ENCODE measurements at regions not wholly inside any gene's neighbourhood (a gene's known extent, or its start where the extent isn't known, plus 50 kb on each side); places are given as distances from the start of the nearest gene placed in this dataset.

DNA sequence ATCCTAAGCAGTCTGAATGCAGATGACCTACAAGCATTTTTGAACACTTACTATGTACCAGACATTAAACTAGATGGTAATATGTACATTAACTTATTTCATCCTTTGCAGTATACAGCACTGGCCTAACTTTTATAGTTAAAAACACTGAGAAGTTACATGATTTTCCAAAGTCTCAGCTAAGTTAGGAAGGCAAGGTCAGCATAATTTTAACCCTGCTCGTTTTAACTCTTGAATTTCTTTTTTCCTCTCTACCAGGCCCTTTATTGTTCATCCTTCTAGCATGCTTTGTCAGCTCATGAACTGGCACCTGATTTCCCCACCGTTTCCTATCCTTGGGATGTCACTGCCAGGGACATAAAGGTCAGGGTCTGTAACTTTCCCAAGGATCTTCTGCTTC lies 76.9 kb upstream of the ZC3H11B start:
- H3K27ac ChIP-seq, result no peak overlapping the region

DNA sequence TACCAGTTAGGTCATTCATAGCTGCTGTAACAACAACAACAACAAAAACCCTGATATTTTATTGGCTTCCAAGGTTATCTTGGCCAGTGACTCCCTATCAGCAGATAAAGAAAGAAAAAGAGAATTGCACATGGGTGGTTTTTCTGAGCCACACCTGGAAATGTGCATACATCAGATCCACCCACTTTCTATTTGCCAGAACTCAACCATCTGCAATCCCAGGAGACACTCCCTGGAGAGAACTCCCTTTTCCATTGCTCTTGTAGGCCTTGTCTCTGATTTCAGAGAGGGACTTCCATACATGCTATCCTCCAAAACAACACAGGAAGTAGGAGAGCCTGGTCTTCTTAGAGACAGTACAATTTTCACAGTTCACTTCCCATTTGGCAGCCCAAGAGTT lies 74.9 kb upstream of the ZC3H11B start:
- Histone ChIP-seq H3K4me3 (no peak overlapping the region), H3K27ac (no peak overlapping the region)

More for the DNA sequence above, 76.9 kb upstream of the ZC3H11B start:
- no peak overlapping the region for H3K4me3 ChIP-seq

- Histone ChIP-seq H3K4me3 (no peak overlapping the region), H3K27ac (no peak overlapping the region)
Observed at GRCh38 chr1:219686171-219686570, 73.3 kb upstream of the ZC3H11B start.

DNA sequence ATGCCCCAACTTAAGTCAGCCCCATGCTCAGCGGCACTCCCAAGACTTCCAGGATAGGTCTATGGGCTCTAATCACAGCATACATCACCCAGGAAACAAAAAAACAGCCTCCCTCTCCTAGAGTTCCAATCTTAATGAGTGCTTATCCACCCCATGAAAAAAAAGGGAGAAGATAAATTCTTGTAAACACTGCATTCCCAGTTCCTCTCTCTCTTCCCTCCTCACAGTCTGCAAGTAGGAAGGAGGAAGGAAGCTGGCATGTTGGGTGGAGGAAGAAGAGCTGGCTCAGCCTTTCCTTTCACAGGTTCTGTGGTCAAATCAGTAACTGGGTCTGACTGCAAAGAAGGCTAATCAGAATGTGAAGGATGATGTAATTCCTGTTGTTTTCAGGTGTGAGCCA lies 69.9 kb upstream of the ZC3H11B start:
- Histone ChIP-seq H3K4me3 (no peak overlapping the region), H3K27ac (no peak overlapping the region)

DNA sequence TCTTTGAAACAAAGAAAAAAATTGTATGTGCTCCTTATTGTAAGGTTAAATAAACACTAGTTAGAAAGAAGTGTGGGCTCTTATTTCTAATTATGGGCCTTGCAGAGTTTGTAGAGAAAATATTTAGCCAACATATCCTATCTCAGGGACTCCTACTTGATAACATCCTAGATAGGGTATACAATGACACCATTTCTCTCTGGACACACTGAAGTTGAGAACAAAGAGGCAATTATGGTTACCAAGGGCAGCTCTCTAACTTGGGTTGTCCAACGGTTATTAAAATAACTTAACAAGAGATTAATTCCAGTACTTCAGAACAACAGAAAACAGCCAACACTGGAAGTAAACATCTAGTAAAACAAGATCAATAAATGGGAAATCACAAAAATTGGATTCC lies 69.0 kb upstream of the ZC3H11B start:
- Histone ChIP-seq H3K4me3 (no peak overlapping the region), H3K27ac (no peak overlapping the region)

DNA sequence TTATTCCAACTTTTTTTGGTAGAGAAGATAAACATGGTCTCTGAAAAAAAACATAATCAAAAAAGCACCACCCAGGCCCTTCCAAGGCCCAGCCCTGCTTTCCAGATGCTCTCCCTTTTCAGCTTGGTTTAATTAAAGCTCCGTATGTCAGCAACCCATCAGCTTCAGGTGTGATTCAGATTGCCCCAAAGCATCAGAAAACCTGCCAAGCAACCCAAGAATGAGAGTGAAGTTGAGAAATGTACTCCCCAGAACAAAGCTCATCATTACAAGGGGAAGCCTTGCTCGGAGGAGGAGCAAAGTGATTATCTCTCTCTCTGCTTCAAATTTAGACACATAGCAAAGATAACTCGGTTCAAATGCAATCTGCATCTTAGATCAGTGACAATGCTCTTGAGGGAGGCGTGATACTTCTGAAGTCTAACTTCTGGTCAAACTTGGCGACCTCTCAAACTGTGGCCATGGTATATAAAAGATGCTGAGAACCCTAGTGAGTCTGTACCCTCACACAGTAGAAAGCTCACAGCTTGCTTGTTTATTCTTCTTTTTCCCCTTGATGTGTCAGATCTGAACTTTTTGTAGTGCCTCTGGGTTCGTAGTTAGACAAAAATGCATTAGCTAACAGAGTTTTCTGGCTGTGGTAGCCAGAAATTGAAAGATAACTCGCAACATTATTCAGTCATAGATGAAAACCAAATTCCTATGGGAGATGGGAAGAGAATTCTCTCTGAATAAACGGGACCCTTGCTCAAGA lies 63.3 kb upstream of the ZC3H11B start:
- H3K27ac ChIP-seq, result peak overlapping the region in 1 of 21 experiments; percentile 29
- H3K4me3 ChIP-seq, result no peak overlapping the region

- Histone ChIP-seq H3K27ac (no peak overlapping the region), H3K4me3 (no peak overlapping the region)
Observed at GRCh38 chr1:219670426-219671149, 57.7 kb upstream of the ZC3H11B start.

GRCh38 chr1:219669556-219669955 lies 56.7 kb upstream of the ZC3H11B start:
- no peak overlapping the region for H3K27ac ChIP-seq
- H3K4me3 ChIP-seq, result no peak overlapping the region

- Histone ChIP-seq H3K4me3 (no peak overlapping the region), H3K27ac (no peak overlapping the region)
Observed at GRCh38 chr1:219669042-219669441, 56.1 kb upstream of the ZC3H11B start.

GRCh38 chr1:219668446-219668845 lies 55.5 kb upstream of the ZC3H11B start:
- no peak overlapping the region for H3K4me3 ChIP-seq
- H3K27ac ChIP-seq, result no peak overlapping the region

DNA sequence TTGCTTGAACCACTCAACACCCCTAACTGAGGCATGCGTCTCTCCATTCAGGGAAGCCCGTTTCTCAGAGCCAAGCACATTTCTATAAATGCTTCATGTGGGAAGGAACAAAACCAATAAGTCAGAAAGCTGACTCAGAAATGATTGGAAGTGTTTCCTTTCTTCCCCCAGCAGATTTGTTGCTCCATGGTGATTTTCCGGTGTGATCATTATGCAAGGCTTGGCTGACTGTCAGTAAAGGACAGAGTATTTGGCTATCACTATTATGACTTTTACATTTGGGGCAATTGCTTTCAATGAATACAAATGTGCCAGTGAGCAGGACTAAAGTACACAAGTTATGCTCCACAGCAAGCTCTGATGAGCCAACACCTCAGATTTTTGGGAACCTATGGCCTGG lies 53.3 kb upstream of the ZC3H11B start:
- H3K4me3 ChIP-seq, result no peak overlapping the region
- no peak overlapping the region for H3K27ac ChIP-seq

GRCh38 chr1:219665089-219665488 lies 52.2 kb upstream of the ZC3H11B start:
- H3K4me3 ChIP-seq, result no peak overlapping the region
- no peak overlapping the region for H3K27ac ChIP-seq

DNA sequence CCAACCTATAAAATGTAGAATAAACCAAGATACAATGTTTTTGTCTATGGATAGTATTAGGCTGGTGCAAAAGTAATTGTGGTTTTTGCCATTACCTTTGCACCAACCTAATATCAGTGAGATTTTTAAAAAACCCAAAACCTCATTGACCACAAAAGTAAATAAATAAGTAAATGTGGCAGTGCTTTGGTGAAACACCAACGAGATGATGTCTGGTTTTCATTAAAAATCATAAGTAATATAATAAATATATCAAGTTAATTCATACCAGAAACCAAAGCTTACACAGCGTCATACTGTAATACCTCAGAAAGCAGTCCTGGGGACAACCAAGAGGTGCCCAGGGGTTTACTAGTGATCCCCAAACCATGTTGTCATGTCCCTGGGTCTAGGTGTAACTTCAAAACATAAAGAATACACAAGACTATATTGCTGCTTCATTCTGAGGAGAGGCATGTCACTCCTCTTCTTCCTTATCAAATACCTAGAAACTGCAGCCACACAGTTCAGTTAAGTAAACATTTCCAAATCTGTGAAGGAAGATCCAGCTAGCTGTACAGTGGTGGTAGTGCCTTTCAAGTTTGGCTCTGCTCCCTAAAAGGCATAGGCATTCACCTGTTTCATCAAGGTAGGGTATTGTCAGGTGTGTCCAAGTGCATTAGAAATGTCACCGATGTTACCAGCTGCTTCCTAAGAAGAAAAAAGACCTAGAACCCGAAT lies 51.6 kb upstream of the ZC3H11B start:
- Histone ChIP-seq H3K27ac (no peak overlapping the region), H3K4me3 (no peak overlapping the region)
